GM23338 (cell line): ENCODE measurements at regions not wholly inside any gene's neighbourhood (a gene's known extent, or its start where the extent isn't known, plus 50 kb on each side); places are given as distances from the start of the nearest gene placed in this dataset.

Experiments used
- CTCF ChIP-seq, 2 experiments: fragments of 200-600 bp in 1 of 2; sonication (generic) in 1 of 2; conservative IDR thresholded peaks; 2 replicates each; pipeline versions ENCODE4 v1.5.1 to v1.6.1; 2016 to 2017; ENCODE audit warnings: antibody characterized with exemption in 2 of 2, low read depth in 2 of 2, mild to moderate bottlenecking in 2 of 2, moderate library complexity in 1 of 2
- EZH2 ChIP-seq: fragments of 200-600 bp; sonication (generic); IDR thresholded peaks from one replicate; pipeline ENCODE4 v1.8.0; 2017; ENCODE audit warnings: antibody characterized with exemption, mild to moderate bottlenecking, low read depth; ENCODE audit not compliant: unreplicated experiment
- JUNB ChIP-seq: IDR thresholded peaks from one replicate; pipeline ENCODE4 v1.6.1; 2016; ENCODE audit warnings: antibody characterized with exemption; ENCODE audit not compliant: unreplicated experiment

- TF ChIP-seq EZH2 (no peak), CTCF (conservative IDR thresholded peaks at IDR 0.05; ENCODE audit: low read depth in 2 of 2) (no peak), JUNB (no peak)
Observed at GRCh38 chr15:47652328-47652727, 65.0 kb upstream of the SEMA6D start.
